DMS53 treated with DMSO at 0.1 percent for 48 hours (cell line): ENCODE measurements at regions not wholly inside any gene's neighbourhood (a gene's known extent, or its start where the extent isn't known, plus 50 kb on each side); places are given as distances from the start of the nearest gene placed in this dataset.
A peak's percentile ranks its signal among the peaks of the same experiment; 100 is the strongest.

Experiments
- DNase-seq: peaks from one replicate; lab custom pipeline; 2025; ENCODE audit not compliant: unreplicated experiment; lab: John Stamatoyannopoulos, UW

GRCh38 chr12:66848967-66849366, 170.1 kb upstream of the GRIP1 start:
- no peak for DNase-seq

- no peak for DNase-seq
These were observed 172.3 kb upstream of the GRIP1 start for GRCh38 chr12:66851134-66851533.

- no peak for DNase-seq
These were observed 173.2 kb upstream of the GRIP1 start for GRCh38 chr12:66852091-66852490.

- DNase-seq: no peak
These were observed 173.9 kb upstream of the GRIP1 start for GRCh38 chr12:66852765-66853164.

GRCh38 chr12:66859751-66860440, 181.0 kb upstream of the GRIP1 start:
- DNase-seq: no peak

GRCh38 chr12:66860752-66861750, 182.2 kb upstream of the GRIP1 start:
- peak; percentile 76 for DNase-seq

- no peak for DNase-seq
These were observed 183.6 kb upstream of the GRIP1 start for GRCh38 chr12:66862356-66862985.

GRCh38 chr12:66863276-66863675, 184.4 kb upstream of the GRIP1 start:
- no peak for DNase-seq

- DNase-seq: no peak
These were observed 199.0 kb upstream of the GRIP1 start for GRCh38 chr12:66877925-66878324.

GRCh38 chr12:66879409-66879808, 200.5 kb upstream of the GRIP1 start:
- peak; percentile 22 for DNase-seq

- DNase-seq: no peak
These were observed 202.5 kb upstream of the GRIP1 start for GRCh38 chr12:66881386-66881785.

GRCh38 chr12:66884091-66884490, 205.2 kb upstream of the GRIP1 start:
- no peak for DNase-seq

- no peak for DNase-seq
These were observed 206.4 kb upstream of the GRIP1 start for GRCh38 chr12:66885115-66885875.

GRCh38 chr12:66896797-66897196, 217.9 kb upstream of the GRIP1 start:
- DNase-seq: no peak

- DNase-seq: no peak
These were observed 220.0 kb upstream of the GRIP1 start for GRCh38 chr12:66898700-66899469.

- DNase-seq: no peak
These were observed 220.7 kb upstream of the GRIP1 start for GRCh38 chr12:66899588-66899987.

GRCh38 chr12:66900616-66901015, 221.7 kb upstream of the GRIP1 start:
- DNase-seq: no peak

GRCh38 chr12:66901138-66901932, 222.5 kb upstream of the GRIP1 start:
- DNase-seq: no peak

GRCh38 chr12:66902020-66902419, 223.1 kb upstream of the GRIP1 start:
- DNase-seq: no peak
